Liver (tissue), 8 donors: ENCODE measurements at regions not wholly inside any gene's neighbourhood (a gene's known extent, or its start where the extent isn't known, plus 50 kb on each side); places are given as distances from the start of the nearest gene placed in this dataset.

ENCODE experiments used
- DNase-seq: peaks from one replicate; pipeline ENCODE4 v3.0.0-alpha.2; 2017; ENCODE audit warnings: low spot score
- H3K27ac ChIP-seq, 2 donors: one replicate each; pipeline ENCODE4 v1.7.0; 2013; ENCODE audit warnings: inconsistent platforms in 2 of 2, low read length in 2 of 2, control low read depth in 1 of 2, low read depth in 1 of 2, mild to moderate bottlenecking in 1 of 2
- H3K27me3 ChIP-seq, 4 donors: one replicate each; pipeline versions ENCODE4 v1.6.1 to v1.7.0; 2013; ENCODE audit warnings: low read length in 3 of 4, inconsistent platforms in 1 of 4, mild to moderate bottlenecking in 1 of 4, moderate library complexity in 1 of 4; ENCODE audit not compliant: control insufficient read depth in 4 of 4, insufficient read depth in 4 of 4
- H3K36me3 ChIP-seq, 4 donors: one replicate each; pipeline versions ENCODE4 v1.6.1 to v1.7.0; 2013; ENCODE audit warnings: low read length in 3 of 4, mild to moderate bottlenecking in 3 of 4, low read depth in 1 of 4, moderate library complexity in 1 of 4; ENCODE audit not compliant: control insufficient read depth in 4 of 4, insufficient read depth in 3 of 4
- H3K4me1 ChIP-seq, 4 donors: one replicate each; pipeline versions ENCODE4 v1.6.1 to v1.7.0; 2013; ENCODE audit warnings: low read length in 3 of 4, mild to moderate bottlenecking in 3 of 4, moderate library complexity in 1 of 4; ENCODE audit not compliant: control insufficient read depth in 4 of 4, insufficient read depth in 4 of 4
- H3K4me3 ChIP-seq, 3 donors: one replicate each; pipeline versions ENCODE4 v1.6.1 to v1.7.0; 2013; ENCODE audit warnings: low read length in 3 of 3, control low read depth in 1 of 3, low read depth in 1 of 3, mild to moderate bottlenecking in 1 of 3
- H3K9ac ChIP-seq, 2 donors: one replicate each; pipeline ENCODE4 v1.7.0; 2013; ENCODE audit warnings: low read length in 2 of 2, mild to moderate bottlenecking in 2 of 2, moderate library complexity in 2 of 2, control low read depth in 1 of 2, low read depth in 1 of 2
- H3K9me3 ChIP-seq, 4 donors: one replicate each; pipeline versions ENCODE4 v1.6.1 to v1.7.0; 2013; ENCODE audit warnings: low read length in 3 of 4; ENCODE audit not compliant: control insufficient read depth in 4 of 4
- EGR1 ChIP-seq, 2 donors: IDR thresholded peaks; 2 replicates each; pipeline ENCODE4 v1.6.1; 2016 to 2018; ENCODE audit warnings: antibody characterized with exemption in 2 of 2, low read depth in 2 of 2
- FOXA1 ChIP-seq: IDR thresholded peaks from 2 replicates; pipeline ENCODE4 v1.6.1; 2016; ENCODE audit warnings: antibody characterized with exemption
- FOXA2 ChIP-seq: IDR thresholded peaks from 2 replicates; pipeline ENCODE4 v1.6.1; 2016; ENCODE audit warnings: antibody characterized with exemption
- GABPA ChIP-seq, 2 donors: IDR thresholded peaks in 1 of 2; conservative IDR thresholded peaks in 1 of 2; 2 replicates each; pipeline ENCODE4 v1.6.1; 2016; ENCODE audit warnings: antibody characterized with exemption in 2 of 2, mild to moderate bottlenecking in 1 of 2, moderate library complexity in 1 of 2
- HNF4A ChIP-seq, 2 donors: conservative IDR thresholded peaks; 2 replicates each; pipeline ENCODE4 v1.6.1; 2016; ENCODE audit warnings: antibody characterized with exemption in 2 of 2, mild to moderate bottlenecking in 2 of 2
- HNF4G ChIP-seq: IDR thresholded peaks from 2 replicates; pipeline ENCODE4 v1.6.1; 2016; ENCODE audit warnings: antibody characterized with exemption
- JUND ChIP-seq, 2 donors: IDR thresholded peaks; 2 replicates each; pipeline ENCODE4 v1.6.1; 2016; ENCODE audit warnings: antibody characterized with exemption in 2 of 2
- NR2F2 ChIP-seq: IDR thresholded peaks from 2 replicates; pipeline ENCODE4 v1.6.1; 2016; ENCODE audit warnings: antibody characterized with exemption
- RAD21 ChIP-seq, 2 donors: IDR thresholded peaks; 2 replicates each; pipeline ENCODE4 v1.6.1; 2016; ENCODE audit warnings: antibody characterized with exemption in 2 of 2, mild to moderate bottlenecking in 2 of 2
- RXRA ChIP-seq, 2 donors: IDR thresholded peaks; 2 replicates each; pipeline ENCODE4 v1.6.1; 2017 to 2018; ENCODE audit warnings: antibody characterized with exemption in 2 of 2, mild to moderate bottlenecking in 1 of 2
- TAF1 ChIP-seq: conservative IDR thresholded peaks from 2 replicates; pipeline ENCODE4 v1.6.1; 2016; ENCODE audit warnings: antibody characterized with exemption, mild to moderate bottlenecking
- YY1 ChIP-seq: IDR thresholded peaks from 2 replicates; pipeline ENCODE4 v1.6.1; 2016; ENCODE audit warnings: antibody characterized with exemption, mild to moderate bottlenecking
- WGBS: extraction: QIAGEN DNeasy Blood & Tissue Kit; methylation state at CpG from one replicate; pipeline ENCODE4 v1.1.7; 2013; 5-methylcytosine and 5-hydroxymethylcytosine counted together
- TF ChIP-seq, protein P1 (sequence below): IDR thresholded peaks from 2 replicates; pipeline ENCODE4 v1.6.1; 2016; ENCODE audit warnings: antibody characterized with exemption
- TF ChIP-seq, protein P2 (sequence below): IDR thresholded peaks from 2 replicates; pipeline ENCODE4 v1.6.1; 2016; ENCODE audit warnings: antibody characterized with exemption
- TF ChIP-seq, protein P3 (sequence below): IDR thresholded peaks from 2 replicates; pipeline ENCODE4 v1.6.1; 2016; ENCODE audit warnings: antibody characterized with exemption
- TF ChIP-seq, protein P4 (sequence below): fragments of 150-350 bp; IDR thresholded peaks from 2 replicates; pipeline ENCODE4 v1.5.1; 2017; ENCODE audit warnings: improper control_type of control experiment, low read depth, low read length; ENCODE audit not compliant: missing input control
- TF ChIP-seq, protein P5 (sequence below): IDR thresholded peaks from 2 replicates; pipeline ENCODE4 v1.6.1; 2016; ENCODE audit warnings: antibody characterized with exemption, mild to moderate bottlenecking
- donor health status: healthy.
- donor health status: healthy.
- donor health status: healthy.
- donor health status: healthy.
- donor health status: healthy.

DNA sequence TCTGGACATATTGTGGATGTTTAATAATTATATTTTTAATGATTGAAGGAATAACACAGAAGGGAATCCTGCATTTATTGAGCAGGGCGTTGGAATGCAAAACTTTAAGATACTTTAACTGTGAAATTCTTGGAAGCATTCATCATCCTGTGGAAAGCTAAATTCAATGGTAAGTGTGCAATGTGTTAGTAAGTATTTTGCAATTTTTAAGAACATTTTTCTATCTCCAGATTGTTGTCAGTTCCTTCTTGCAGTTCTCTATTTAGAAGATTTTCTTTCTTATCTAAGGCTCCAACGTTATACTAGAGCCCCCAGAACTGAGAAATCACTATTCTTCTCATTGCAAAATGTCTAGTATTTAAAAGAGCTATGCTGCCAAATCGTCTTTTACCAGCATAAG lies 132.2 kb upstream of the TSC22D2 start:
- H3K9ac ChIP-seq: no peak overlapping the region
- 73% methylated on average over 3 of the region's 3 CpGs for WGBS
- H3K4me3 ChIP-seq: no peak overlapping the region
- no peak for DNase-seq
- no peaks in the 10 kb centered on the region for H3K27me3 ChIP-seq
- H3K27ac ChIP-seq: no peak overlapping the region
- no peaks in the 10 kb centered on the region for H3K9me3 ChIP-seq
- H3K36me3 ChIP-seq: no peaks in the 10 kb centered on the region
- TF ChIP-seq GABPA (IDR thresholded peaks at IDR 0.05 in 1 of 2, conservative IDR thresholded peaks at IDR 0.05 in 1 of 2) (no peak), YY1 (no peak), FOXA2 (no peak), RXRA (IDR thresholded peaks at IDR 0.05) (no peak), HNF4A (conservative IDR thresholded peaks at IDR 0.05) (no peak), RAD21 (IDR thresholded peaks at IDR 0.05) (no peak), NR2F2 (no peak)
- TF ChIP-seq, protein P1, sequence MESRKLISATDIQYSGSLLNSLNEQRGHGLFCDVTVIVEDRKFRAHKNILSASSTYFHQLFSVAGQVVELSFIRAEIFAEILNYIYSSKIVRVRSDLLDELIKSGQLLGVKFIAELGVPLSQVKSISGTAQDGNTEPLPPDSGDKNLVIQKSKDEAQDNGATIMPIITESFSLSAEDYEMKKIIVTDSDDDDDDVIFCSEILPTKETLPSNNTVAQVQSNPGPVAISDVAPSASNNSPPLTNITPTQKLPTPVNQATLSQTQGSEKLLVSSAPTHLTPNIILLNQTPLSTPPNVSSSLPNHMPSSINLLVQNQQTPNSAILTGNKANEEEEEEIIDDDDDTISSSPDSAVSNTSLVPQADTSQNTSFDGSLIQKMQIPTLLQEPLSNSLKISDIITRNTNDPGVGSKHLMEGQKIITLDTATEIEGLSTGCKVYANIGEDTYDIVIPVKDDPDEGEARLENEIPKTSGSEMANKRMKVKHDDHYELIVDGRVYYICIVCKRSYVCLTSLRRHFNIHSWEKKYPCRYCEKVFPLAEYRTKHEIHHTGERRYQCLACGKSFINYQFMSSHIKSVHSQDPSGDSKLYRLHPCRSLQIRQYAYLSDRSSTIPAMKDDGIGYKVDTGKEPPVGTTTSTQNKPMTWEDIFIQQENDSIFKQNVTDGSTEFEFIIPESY: no peak
- H3K4me1 ChIP-seq: peaks cover 0 to 5% (median 4%) of the 10 kb centered on the region in 4 donors

DNA sequence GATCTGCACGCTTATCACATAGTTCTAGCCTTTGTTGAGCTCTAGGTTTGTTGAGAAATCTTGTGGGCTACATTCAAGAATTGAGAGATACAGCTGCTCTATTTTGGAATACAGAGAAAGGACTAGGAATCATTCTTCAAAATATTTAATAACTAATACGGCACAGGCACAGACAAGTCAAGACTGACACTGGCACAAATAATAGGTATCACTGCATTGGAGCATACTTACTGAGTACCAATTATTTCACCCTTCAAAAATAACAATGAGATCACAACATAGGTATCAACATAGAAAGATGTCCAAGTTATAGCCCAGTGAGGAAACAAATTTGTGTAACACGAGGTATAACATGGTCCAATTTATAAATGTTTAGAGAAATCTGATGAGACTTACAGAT lies 133.7 kb upstream of the TSC22D2 start:
- H3K27ac ChIP-seq: no peak overlapping the region
- no peaks in the 10 kb centered on the region for H3K36me3 ChIP-seq
- 94% methylated on average over 3 of the region's 3 CpGs for WGBS
- H3K9me3 ChIP-seq: no peaks in the 10 kb centered on the region
- no peak overlapping the region for H3K9ac ChIP-seq
- no peak for DNase-seq
- TF ChIP-seq TAF1: no peak
- no peak for TF ChIP-seq HNF4G
- TF ChIP-seq, protein P2, sequence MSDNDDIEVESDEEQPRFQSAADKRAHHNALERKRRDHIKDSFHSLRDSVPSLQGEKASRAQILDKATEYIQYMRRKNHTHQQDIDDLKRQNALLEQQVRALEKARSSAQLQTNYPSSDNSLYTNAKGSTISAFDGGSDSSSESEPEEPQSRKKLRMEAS: no peak
- no peak for TF ChIP-seq NR2F2
- TF ChIP-seq JUND (IDR thresholded peaks at IDR 0.05): no peak
- TF ChIP-seq EGR1 (IDR thresholded peaks at IDR 0.05; ENCODE audit: low read depth in 2 of 2): no peak
- no peak for TF ChIP-seq FOXA2
- TF ChIP-seq YY1: no peak
- TF ChIP-seq, protein P3, sequence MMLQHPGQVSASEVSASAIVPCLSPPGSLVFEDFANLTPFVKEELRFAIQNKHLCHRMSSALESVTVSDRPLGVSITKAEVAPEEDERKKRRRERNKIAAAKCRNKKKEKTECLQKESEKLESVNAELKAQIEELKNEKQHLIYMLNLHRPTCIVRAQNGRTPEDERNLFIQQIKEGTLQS: no peak
- no peak for TF ChIP-seq HNF4A (conservative IDR thresholded peaks at IDR 0.05)
- TF ChIP-seq RAD21 (IDR thresholded peaks at IDR 0.05): no peak
- H3K4me1 ChIP-seq: peaks cover 0 to 8% (median 6%) of the 10 kb centered on the region in 4 donors
- no peak overlapping the region for H3K4me3 ChIP-seq
- no peaks in the 10 kb centered on the region for H3K27me3 ChIP-seq

DNA sequence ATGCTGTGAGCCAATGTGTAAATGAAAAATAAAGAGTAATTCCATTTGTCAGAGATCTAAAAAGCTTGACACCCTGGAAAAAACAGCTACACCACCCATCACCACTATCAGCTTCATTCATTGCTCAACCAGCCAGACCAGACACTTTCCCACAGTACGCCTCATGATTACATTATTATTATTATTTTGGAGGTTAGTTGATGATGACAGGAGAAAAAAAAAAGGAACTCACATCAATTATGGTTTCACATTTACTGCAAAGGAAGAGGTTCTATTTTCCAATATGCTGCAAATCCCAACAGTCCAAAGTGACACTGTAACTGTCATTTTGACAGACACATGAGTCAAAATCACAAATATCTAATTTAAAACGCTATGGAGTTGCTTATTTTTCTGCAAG lies 134.7 kb upstream of the TSC22D2 start:
- WGBS: 81% methylated on average over 2 of the region's 2 CpGs

More for the DNA sequence above, 134.7 kb upstream of the TSC22D2 start:
- no peaks in the 10 kb centered on the region for H3K27me3 ChIP-seq
- H3K27ac ChIP-seq: no peak overlapping the region
- no peak for DNase-seq
- TF ChIP-seq, protein P4, sequence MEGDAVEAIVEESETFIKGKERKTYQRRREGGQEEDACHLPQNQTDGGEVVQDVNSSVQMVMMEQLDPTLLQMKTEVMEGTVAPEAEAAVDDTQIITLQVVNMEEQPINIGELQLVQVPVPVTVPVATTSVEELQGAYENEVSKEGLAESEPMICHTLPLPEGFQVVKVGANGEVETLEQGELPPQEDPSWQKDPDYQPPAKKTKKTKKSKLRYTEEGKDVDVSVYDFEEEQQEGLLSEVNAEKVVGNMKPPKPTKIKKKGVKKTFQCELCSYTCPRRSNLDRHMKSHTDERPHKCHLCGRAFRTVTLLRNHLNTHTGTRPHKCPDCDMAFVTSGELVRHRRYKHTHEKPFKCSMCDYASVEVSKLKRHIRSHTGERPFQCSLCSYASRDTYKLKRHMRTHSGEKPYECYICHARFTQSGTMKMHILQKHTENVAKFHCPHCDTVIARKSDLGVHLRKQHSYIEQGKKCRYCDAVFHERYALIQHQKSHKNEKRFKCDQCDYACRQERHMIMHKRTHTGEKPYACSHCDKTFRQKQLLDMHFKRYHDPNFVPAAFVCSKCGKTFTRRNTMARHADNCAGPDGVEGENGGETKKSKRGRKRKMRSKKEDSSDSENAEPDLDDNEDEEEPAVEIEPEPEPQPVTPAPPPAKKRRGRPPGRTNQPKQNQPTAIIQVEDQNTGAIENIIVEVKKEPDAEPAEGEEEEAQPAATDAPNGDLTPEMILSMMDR: no peak
- TF ChIP-seq TAF1 (no peak), HNF4G (no peak), FOXA1 (no peak), GABPA (IDR thresholded peaks at IDR 0.05 in 1 of 2, conservative IDR thresholded peaks at IDR 0.05 in 1 of 2) (no peak), NR2F2 (no peak), RXRA (IDR thresholded peaks at IDR 0.05) (no peak), YY1 (no peak)
- TF ChIP-seq, protein P5, sequence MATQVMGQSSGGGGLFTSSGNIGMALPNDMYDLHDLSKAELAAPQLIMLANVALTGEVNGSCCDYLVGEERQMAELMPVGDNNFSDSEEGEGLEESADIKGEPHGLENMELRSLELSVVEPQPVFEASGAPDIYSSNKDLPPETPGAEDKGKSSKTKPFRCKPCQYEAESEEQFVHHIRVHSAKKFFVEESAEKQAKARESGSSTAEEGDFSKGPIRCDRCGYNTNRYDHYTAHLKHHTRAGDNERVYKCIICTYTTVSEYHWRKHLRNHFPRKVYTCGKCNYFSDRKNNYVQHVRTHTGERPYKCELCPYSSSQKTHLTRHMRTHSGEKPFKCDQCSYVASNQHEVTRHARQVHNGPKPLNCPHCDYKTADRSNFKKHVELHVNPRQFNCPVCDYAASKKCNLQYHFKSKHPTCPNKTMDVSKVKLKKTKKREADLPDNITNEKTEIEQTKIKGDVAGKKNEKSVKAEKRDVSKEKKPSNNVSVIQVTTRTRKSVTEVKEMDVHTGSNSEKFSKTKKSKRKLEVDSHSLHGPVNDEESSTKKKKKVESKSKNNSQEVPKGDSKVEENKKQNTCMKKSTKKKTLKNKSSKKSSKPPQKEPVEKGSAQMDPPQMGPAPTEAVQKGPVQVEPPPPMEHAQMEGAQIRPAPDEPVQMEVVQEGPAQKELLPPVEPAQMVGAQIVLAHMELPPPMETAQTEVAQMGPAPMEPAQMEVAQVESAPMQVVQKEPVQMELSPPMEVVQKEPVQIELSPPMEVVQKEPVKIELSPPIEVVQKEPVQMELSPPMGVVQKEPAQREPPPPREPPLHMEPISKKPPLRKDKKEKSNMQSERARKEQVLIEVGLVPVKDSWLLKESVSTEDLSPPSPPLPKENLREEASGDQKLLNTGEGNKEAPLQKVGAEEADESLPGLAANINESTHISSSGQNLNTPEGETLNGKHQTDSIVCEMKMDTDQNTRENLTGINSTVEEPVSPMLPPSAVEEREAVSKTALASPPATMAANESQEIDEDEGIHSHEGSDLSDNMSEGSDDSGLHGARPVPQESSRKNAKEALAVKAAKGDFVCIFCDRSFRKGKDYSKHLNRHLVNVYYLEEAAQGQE: no peak
- no peaks in the 10 kb centered on the region for H3K9me3 ChIP-seq
- no peaks in the 10 kb centered on the region for H3K36me3 ChIP-seq
- no peak overlapping the region for H3K9ac ChIP-seq
- no peak overlapping the region for H3K4me3 ChIP-seq
- H3K4me1 ChIP-seq: peaks cover under 1 to 16% (median 4%) of the 10 kb centered on the region in 4 donors
